Kidney (tissue), 13 donors: ENCODE measurements at regions not wholly inside any gene's neighbourhood (a gene's known extent, or its start where the extent isn't known, plus 50 kb on each side); places are given as distances from the start of the nearest gene placed in this dataset.

Experiments
- DNase-seq, 5 donors: peaks; one replicate each; pipeline ENCODE4 v3.0.0-alpha.2; 2013 to 2020
- FAIRE-seq: peaks from 2 replicates; lab custom pipeline; 2012; peaks lifted over from hg19 to GRCh38; lab: Jason Lieb, UNC
- H3K27ac ChIP-seq, 2 donors: one replicate each; pipeline ENCODE4 v1.7.0; 2013; ENCODE audit warnings: low read depth in 2 of 2, low read length in 2 of 2, inconsistent platforms in 1 of 2
- H3K27me3 ChIP-seq: one replicate; pipeline ENCODE4 v1.7.1; 2013; ENCODE audit warnings: low read length, inconsistent platforms; ENCODE audit not compliant: control insufficient read depth, insufficient read depth
- H3K36me3 ChIP-seq, 3 donors: one replicate each; pipeline versions ENCODE4 v1.7.0 to v1.7.1; 2013; ENCODE audit warnings: low read length in 3 of 3, control low read depth in 1 of 3, inconsistent platforms in 1 of 3; ENCODE audit not compliant: insufficient read depth in 3 of 3, control insufficient read depth in 2 of 3
- H3K4me1 ChIP-seq, 3 donors: one replicate each; pipeline versions ENCODE4 v1.7.0 to v1.7.1; 2013; ENCODE audit warnings: low read length in 3 of 3, inconsistent platforms in 1 of 3, low read depth in 1 of 3; ENCODE audit not compliant: control insufficient read depth in 2 of 3, insufficient read depth in 2 of 3
- H3K4me3 ChIP-seq, 3 donors: one replicate each; pipeline versions ENCODE4 v1.7.0 to v1.8.1; 2013; ENCODE audit warnings: low read length in 3 of 3, control low read depth in 1 of 3, inconsistent platforms in 1 of 3
- H3K9ac ChIP-seq, 3 donors: one replicate each; pipeline versions ENCODE4 v1.7.0 to v1.7.1; 2013; ENCODE audit warnings: low read length in 3 of 3, control low read depth in 1 of 3, inconsistent platforms in 1 of 3
- H3K9me3 ChIP-seq, 3 donors: one replicate each; pipeline versions ENCODE4 v1.7.0 to v1.7.1; 2013; ENCODE audit warnings: low read length in 3 of 3, control low read depth in 1 of 3, inconsistent platforms in 1 of 3; ENCODE audit not compliant: control insufficient read depth in 2 of 3, insufficient read depth in 1 of 3
- intact Hi-C: fragments of 100-400 bp; cut with DNase I; formaldehyde crosslinking; loops from one replicate; pipeline ENCODE4 v1.11.1; 2022
- TF ChIP-seq, protein P1 (sequence below): IDR thresholded peaks from 3 replicates; pipeline ENCODE4 v1.5.1; 2012; ENCODE audit warnings: mild to moderate bottlenecking, moderate library complexity, borderline replicate concordance; ENCODE audit not compliant: insufficient read depth; ENCODE audit errors: extremely low read depth
- donor health status: control.
- donor health status: control.
- donor health status: control.
- donor health status: control.
- donor health status: control.
- donor health status: DM: yes; HTN: yes; CAD: no.
- donor health status: Normal renal cell carcinoma (clear cell type).

DNA sequence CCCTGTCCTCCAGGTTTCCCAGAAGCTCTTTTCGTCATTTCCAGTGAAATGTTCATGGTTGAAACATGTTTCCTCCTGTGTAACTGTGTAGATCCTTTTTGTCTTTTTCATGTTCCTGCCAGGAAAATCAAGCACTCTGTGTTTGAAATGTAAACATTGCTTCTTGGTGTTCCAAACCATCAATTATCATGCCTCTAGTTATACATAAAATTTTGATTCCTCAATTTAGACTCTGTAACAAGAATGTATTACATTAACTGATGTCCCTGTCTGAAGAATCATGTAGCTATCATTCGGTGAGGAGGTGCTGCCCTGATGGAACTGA, 546.3 kb upstream of the CITED2 start:
- no peaks in the 10 kb centered on the region for H3K9me3 ChIP-seq
- no peak for FAIRE-seq
- H3K27me3 ChIP-seq: no peaks in the 10 kb centered on the region
- DNase-seq: no peak
- H3K36me3 ChIP-seq: no peaks in the 10 kb centered on the region
- no peak overlapping the region for H3K9ac ChIP-seq
- no peak overlapping the region for H3K27ac ChIP-seq
- intact Hi-C loops: no loop called here
- H3K4me3 ChIP-seq: no peak overlapping the region
- no peaks in the 10 kb centered on the region for H3K4me1 ChIP-seq
- TF ChIP-seq, protein P1, sequence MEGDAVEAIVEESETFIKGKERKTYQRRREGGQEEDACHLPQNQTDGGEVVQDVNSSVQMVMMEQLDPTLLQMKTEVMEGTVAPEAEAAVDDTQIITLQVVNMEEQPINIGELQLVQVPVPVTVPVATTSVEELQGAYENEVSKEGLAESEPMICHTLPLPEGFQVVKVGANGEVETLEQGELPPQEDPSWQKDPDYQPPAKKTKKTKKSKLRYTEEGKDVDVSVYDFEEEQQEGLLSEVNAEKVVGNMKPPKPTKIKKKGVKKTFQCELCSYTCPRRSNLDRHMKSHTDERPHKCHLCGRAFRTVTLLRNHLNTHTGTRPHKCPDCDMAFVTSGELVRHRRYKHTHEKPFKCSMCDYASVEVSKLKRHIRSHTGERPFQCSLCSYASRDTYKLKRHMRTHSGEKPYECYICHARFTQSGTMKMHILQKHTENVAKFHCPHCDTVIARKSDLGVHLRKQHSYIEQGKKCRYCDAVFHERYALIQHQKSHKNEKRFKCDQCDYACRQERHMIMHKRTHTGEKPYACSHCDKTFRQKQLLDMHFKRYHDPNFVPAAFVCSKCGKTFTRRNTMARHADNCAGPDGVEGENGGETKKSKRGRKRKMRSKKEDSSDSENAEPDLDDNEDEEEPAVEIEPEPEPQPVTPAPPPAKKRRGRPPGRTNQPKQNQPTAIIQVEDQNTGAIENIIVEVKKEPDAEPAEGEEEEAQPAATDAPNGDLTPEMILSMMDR: no peak

DNA sequence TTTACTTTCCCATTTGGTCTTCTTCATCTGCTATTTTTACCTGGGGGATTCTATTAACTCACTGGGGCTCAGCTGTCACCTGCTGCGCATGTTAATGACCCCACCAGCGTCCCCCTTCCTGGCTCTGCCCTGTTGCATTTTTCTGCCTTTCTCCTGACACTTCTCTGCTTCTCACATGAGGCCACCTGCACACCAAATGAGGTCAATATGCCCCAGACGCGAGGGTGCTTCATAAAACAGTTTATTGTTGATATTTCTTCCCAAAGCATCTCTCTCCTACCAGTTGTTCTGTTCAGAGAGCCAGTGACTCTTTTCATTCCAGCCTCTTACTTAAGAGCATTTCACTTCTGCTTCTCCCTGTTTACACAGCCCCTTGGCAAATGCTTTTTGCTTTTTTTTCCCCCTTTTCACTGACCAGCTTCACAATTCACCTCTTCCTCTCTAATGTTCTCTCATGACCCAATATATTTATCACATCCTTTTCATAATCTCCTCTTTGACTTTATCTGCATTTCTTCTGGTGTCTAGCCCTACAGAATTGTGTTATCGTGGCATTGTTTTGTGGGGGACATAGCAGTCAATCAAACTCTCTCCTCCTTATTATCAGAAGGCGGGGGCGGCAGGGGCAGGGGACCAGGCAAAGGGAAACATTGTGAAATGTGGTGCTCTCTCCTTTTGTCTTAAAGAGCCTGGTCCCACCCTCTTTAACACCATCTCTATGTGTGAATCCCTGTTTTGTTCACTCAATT, 545.8 kb upstream of the CITED2 start:
- H3K9me3 ChIP-seq: no peaks in the 10 kb centered on the region
- no peak overlapping the region for H3K27ac ChIP-seq
- DNase-seq (no peak), FAIRE-seq (no peak)
- no peaks in the 10 kb centered on the region for H3K36me3 ChIP-seq
- intact Hi-C loops: no loop called here
- H3K4me3 ChIP-seq: no peak overlapping the region
- TF ChIP-seq, protein P1: no peak
- no peak overlapping the region for H3K9ac ChIP-seq
- no peaks in the 10 kb centered on the region for H3K27me3 ChIP-seq
- H3K4me1 ChIP-seq: no peaks in the 10 kb centered on the region

DNA sequence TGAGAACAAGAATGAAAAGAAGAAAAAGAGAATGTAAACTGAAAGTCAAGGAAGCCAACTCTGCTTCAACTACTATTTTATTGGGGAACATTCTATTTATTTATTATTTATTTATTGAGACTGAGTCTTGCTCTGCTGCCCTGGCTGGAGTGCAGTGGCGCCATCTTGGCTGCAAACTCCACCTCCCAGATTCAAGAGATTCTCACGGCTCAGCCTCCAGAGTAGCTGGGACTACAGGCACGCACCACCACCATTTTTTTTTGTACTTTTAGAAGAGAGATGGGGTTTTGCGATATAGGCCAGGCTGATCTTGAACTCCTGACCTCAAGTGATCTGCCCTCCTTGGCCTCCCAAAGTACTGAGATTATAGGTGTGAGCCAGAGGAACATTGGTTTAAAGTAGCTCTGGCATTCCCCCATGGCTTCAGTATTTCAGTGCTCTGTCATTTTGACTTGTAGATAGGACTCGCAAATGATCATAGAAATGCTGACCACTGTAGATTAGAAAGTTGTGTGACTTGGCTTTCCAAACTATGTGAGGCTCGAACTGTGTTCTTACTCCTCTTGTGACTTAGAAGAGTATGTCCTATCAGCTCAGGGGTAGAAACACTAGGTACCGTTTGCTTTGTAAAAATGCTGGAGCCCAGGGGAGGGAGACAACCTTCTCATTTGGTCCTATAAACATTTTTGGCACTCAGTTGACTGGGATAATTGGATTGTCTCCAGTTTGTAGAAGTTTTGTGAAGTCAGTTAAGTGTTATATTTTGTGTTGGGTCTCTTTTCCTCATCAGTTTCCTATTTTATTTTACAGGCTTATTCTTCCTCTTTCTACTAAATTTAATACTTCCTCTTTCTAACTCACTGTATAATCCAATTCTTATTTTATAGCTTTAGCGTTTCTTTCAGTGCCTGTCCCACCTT, 544.9 kb upstream of the CITED2 start:
- Histone ChIP-seq H3K4me1 (no peaks in the 10 kb centered on the region), H3K36me3 (no peaks in the 10 kb centered on the region), H3K9me3 (no peaks in the 10 kb centered on the region), H3K4me3 (no peak overlapping the region), H3K27ac (no peak overlapping the region), H3K9ac (no peak overlapping the region), H3K27me3 (no peaks in the 10 kb centered on the region)
- DNase-seq: peak in 1 of 5 donors; percentile 37
- intact Hi-C loops: no loop called here
- FAIRE-seq: no peak
- TF ChIP-seq, protein P1: no peak
